Posterior vena cava (tissue), 2 donors: ENCODE measurements at regions not wholly inside any gene's neighbourhood (a gene's known extent, or its start where the extent isn't known, plus 50 kb on each side); places are given as distances from the start of the nearest gene placed in this dataset.

ENCODE experiments used
- DNase-seq: peaks from one replicate; pipeline ENCODE4 v3.0.0-alpha.2; 2020; ENCODE audit warnings: low spot score
- intact Hi-C, 2 donors: fragments of 100-400 bp; cut with DNase I; formaldehyde crosslinking; loops; one replicate each; pipeline versions ENCODE4 v1.14.1 to v1.14.2; 2022 to 2023
- donor health status: DM: yes; HTN: yes; CAD: no.
- donor health status: DM: yes; HTN: yes; CAD: no.

DNA sequence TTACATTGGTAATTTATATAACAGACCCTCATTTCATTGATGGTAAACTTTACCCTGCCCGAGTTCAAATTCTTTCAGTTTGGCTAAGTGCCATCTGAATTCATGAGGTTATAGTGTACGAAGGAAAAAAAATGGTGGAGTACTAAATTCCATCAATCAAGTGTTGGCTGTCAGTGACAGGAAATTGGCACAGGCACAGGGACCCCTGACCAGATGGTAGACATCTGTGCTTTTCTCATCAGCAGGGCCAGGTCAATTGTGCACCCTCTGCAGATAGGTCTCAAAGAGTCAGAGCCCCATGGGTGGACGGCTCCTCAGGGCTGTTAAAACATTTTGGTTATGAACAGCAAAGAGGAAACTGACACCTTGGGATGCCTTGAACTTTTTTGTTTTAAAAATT is 439.2 kb downstream of the SETBP1 start:
- intact Hi-C loops, result no loop called here
- no peak for DNase-seq

DNA sequence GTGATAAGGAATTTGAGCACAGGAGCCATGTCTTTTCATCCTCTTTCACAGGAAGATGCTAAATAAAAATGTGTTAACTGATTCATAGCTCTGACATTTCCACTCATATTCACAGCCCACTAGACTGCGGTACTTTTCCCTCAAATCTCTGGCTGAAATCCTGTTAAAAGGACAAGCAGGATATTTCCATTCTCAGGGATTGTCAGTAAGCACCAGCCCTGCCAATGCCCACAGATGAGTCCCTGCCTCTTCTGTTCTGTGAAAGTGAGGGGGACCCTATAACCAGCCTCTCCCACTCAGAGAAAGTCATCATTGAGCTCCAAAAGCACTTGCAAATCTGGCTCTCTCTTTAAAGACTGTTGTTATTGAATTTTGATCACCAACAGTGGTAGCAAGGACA is 440.5 kb downstream of the SETBP1 start:
- intact Hi-C loops, result no loop called here
- DNase-seq, result no peak

- DNase-seq, result no peak
- intact Hi-C loops, result no loop called here
Observed at GRCh38 chr18:45122506-45122905, 441.8 kb downstream of the SETBP1 start.

DNA sequence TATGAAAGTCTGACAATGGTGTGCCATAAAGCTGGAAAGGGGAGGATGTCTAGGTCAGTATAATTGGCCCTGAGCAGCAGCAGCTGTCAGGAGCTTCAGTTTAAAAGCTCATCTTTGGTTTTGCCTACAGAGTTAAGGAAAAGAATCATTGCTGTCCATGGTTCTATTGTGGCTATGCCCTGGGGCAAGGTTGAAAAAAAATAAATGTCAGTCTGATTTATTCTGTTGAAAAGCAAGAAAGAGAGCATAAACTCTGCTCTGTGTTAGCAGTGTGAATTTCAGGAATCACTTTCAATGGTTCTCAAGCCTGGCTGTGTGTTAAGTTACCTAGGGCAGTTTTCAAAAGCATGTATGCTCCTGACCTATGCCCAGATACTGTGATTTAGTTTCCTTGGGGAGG is 446.7 kb downstream of the SETBP1 start:
- intact Hi-C loops, result no loop called here
- DNase-seq, result no peak

DNA sequence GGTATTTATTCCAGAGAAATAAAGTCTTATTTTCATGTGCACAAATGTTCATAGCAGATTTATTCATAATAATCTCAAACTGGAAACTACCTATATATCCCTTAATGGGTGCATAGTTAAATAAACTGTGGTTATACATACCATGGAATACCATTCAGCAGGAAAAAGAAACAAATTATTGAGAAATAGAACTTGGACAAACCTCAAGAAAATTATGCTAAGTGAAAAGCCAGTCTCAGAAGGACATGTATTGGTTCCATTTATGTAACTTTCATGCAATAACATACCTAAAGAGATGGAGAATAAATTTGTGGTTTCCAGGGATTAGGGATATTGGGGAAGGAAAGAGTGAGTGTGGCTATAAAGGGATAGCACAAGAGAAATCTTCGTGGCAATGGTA is 452.6 kb downstream of the SETBP1 start:
- intact Hi-C loops, result no loop called here
- DNase-seq, result no peak

DNA sequence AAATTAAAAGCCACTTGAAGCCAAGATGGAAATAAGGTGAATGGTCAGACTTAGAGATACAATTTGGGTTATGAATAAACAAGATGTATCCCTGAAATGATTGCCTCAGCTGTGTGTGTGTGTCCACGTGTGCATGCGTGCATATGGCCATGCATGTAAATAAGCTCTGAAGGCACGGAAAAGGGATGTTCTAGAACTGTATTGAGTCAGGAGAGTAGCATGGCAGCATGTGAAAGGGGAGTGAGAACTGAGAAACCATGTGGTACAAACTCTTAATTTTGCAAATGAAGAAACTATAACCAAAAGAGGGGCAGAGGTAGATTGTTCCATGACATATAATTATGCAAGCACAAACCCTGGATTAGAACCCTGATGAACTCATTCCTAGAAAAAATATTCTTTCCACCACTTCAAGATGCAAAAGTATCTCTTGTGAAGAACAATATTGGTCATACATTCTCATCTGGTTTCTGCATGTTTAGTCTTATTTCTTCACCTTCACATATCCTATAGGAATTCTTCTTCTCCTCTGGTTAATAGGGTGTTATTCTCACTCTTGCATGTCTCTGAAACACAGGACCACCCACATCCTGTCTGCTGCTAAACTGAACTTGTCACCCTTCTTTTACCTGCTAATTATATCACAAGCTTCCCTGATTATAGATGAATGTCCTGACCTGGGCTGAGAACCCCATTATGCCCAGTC is 455.8 kb downstream of the SETBP1 start:
- no peak for DNase-seq
- intact Hi-C loops, result no loop called here

GRCh38 chr18:45137087-45137419 is 456.4 kb downstream of the SETBP1 start:
- intact Hi-C loops, result no loop called here
- no peak for DNase-seq

DNA sequence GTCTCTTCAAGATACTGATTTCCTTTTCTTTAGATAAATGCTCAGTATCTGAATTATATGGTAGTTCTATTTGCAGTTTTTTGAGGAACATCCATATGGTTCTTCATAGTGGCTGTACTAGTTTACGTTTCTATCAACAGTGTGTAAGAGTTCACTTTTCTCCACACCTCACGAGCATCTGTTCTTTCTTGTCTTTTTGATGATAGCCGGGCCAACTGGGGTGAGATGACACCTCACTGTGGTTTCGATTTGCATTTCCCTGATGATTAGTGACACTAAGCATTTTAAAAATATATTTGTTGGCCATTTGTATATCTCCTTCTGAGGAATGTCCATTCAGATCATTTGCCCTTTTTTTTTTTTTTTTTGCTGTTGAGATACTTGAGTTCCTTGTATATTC is 458.8 kb downstream of the SETBP1 start:
- intact Hi-C loops, result no loop called here
- no peak for DNase-seq

DNA sequence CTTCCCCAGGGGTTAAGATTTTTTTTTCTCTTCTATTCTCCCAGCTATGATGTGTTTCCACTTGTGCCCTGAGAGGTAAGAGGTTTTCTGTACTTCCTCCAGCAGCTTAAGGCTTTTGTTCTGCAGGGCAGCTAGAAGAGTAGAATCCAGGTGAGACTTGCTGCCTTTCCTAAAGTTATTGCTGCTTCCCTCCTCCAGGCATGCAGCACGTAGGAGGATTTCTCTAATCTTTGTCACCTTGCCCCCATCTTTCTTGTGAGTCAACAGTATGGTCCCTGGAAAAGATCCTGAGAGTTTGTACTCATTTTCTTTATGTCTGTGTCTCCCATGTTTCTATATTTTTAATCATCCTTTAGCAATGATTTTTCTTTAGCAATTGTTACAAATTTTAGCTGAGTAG is 462.2 kb downstream of the SETBP1 start:
- intact Hi-C loops, result no loop called here
- DNase-seq, result no peak

GRCh38 chr18:45149712-45150111 is 465.6 kb upstream of the SLC14A2 start:
- intact Hi-C loops, result no loop called here
- DNase-seq, result no peak

- no peak for DNase-seq
- intact Hi-C loops, result no loop called here
Observed at GRCh38 chr18:45151645-45152044, 463.6 kb upstream of the SLC14A2 start.

DNA sequence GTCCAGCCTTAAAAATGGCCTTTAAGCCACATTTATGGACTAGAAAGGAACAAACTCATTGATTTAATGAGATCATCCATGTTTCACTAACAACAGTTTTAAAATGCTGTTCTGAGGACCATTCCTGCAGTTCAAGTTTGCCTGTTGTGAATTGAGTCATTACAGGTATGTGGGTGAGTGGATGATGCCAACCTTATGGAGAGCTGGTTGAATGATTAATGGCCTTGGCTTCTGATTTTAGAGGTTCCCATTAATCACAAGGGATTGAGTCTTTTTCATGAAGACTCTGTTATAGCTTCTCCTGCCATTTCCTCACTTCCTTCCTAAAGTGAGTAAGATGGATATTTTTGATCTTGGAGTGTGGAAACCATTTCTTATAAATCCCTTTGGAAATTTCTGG is 459.8 kb upstream of the SLC14A2 start:
- DNase-seq, result no peak
- intact Hi-C loops, result no loop called here

DNA sequence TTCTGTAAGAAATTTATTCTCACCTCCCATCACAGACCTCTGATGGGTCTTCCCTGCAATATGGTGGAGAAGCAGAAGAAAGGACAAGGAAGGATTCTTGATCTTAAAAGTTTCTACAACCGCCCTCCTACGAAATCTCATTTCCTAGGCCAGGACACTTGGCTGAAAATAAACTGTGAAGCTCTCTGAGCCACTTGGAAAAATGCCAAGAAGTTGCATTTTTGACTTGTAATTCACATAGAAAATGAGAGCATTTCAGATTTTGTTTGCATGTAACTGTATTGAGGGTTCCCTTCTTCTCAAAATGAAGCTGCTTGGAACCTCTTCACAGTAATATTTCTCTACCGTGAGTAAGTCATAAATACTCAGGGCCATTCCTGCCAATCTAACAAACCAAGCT is 458.3 kb upstream of the SLC14A2 start:
- intact Hi-C loops, result no loop called here
- no peak for DNase-seq

GRCh38 chr18:45157576-45157975 is 457.7 kb upstream of the SLC14A2 start:
- DNase-seq, result no peak
- intact Hi-C loops, result no loop called here

DNA sequence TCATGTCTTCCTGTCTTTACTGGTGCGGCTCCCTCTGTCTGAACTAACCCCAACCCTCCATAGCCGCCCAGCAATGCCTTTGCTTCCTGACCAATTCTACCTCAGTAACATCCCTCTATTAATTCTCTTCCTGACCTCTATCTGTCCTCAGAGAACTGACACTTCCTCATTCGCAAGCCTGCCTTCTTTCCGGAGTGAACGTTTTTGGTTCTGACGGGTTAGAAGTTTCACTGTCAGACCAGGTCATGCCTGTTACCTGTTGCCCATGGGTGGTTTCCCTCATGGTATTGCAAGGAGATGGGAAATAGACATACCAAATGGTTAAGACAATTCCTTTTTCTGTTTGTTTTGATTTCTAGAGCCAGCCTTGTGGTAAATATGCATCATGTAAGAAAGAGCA is 453.4 kb upstream of the SLC14A2 start:
- intact Hi-C loops, result no loop called here
- DNase-seq, result no peak

- no peak for DNase-seq
- intact Hi-C loops, result no loop called here
Observed at GRCh38 chr18:45163871-45164270, 451.4 kb upstream of the SLC14A2 start.

DNA sequence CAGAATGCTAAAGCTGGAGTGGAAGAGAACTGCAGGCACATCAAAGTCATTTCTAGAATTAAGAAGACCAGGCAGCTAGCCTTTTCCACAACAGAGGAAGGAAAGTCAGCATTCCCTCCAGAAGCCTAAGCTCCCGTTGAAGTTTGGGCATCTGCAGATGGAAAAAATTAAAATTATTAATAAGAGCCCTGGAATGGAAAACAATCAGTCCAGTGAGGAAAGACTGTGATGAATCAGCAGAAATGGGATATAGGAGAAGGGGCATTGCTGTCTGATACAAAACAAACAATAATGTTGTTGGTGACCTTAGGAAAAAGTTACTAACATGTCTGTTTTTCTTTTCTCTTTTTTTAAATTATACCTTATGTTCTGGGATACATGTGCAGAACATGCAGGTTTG is 450.7 kb upstream of the SLC14A2 start:
- DNase-seq, result no peak
- intact Hi-C loops, result no loop called here

DNA sequence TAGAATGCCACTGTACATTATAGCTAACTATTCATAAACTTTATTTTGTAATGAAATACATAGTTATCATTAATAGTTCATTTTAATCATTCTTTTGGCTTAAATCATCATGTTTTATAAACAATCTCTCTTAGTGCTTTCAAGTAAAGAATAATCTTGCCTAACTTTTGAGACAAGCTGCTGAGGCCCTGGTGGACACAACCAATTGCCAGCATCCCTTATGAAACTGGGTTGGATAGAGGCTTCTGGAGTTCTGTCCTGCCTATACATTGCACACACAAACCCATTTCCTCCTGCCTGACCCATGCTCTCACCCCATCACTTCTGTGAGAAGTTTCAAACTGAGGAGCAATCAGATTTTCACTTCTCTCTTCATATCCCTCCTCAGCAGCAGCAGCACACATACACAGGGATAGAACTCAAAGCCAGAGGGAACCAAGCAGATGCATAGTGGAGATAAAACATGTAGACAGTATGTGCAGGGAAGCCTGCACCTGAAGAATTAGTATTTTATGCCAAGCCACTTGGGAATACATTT is 450.0 kb upstream of the SLC14A2 start:
- no peak for DNase-seq
- intact Hi-C loops, result no loop called here

DNA sequence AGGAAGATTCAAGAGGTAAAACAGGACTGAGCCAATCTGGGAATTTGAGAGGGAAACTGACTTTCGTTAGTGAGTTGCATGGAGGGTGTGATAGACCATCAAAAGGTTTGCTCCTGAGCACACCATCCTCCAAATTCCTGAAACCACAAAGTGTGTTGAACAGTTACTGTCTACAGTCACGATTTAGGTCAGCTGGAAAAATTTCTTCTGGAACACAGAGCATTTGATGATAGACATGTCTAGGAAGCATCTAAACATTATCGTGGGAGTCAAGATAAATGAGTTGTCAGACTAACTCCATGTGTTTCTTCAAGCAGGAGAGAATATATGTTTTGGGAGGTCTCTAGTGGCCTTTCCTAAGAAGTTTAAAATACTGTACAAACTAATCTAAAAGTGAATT is 449.4 kb upstream of the SLC14A2 start:
- DNase-seq, result no peak

GRCh38 chr18:45166341-45166835 is 448.9 kb upstream of the SLC14A2 start:
- intact Hi-C loops, result no loop called here
- DNase-seq, result no peak

More for the DNA sequence above, 449.4 kb upstream of the SLC14A2 start:
- intact Hi-C loops, result no loop called here

DNA sequence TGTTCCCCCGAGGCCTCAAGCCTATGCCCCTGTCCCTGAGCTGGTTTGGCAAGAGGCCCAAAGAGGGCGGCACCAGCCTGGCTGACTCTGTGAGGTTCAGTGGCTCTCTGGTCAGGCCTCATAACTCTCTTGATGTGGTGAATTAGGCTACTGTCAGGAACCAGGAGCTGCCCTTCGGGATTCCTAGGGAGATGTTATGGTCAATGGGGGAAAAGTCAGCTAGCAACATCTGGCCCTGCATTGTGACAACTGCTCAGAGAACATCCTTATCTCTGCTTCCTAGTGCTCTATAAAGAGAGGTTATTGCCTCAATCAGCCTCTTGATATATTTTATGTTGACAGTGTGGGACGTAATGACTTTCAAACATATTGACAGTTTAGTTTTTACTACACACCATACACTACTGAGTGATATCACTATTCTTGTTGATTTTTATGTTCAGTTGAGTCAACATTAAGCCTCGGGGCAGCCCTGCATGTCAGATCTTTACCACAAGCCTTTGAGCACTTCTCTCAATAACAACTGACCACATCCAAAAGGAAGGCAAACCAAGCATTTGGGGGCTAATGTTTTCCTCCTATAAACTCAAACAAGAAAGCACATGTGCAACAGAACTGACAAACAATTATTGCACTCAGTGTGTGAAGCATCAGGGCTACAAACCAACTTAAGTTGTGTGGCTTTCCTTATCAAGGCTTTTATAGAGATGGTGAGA is 448.3 kb upstream of the SLC14A2 start:
- no peak for DNase-seq
- intact Hi-C loops, result no loop called here
